PC-3 (cell line): ENCODE measurements at regions not wholly inside any gene's neighbourhood (a gene's known extent, or its start where the extent isn't known, plus 50 kb on each side); places are given as distances from the start of the nearest gene placed in this dataset.
"Not testable (repeated sequence)": the region's sequence is repeated elsewhere in the genome, so short reads cannot be mapped to it uniquely, and the experiment has no call there.

Experiments used
- ATAC-seq: fragments of 200-7000 bp; cut with Tn5 transposase; 2 replicates; pipeline ENCODE4 v1.9.1; 2020; ENCODE audit warnings: mild to moderate bottlenecking, moderate library complexity
- BruUV-seq: library from RNA; stranded (reverse); fragments of 400-500 nt; replicated peaks from 2 replicates; lab custom pipeline; 2021; lab: Mats Ljungman, UMichigan
- CTCF ChIA-PET: fragments of 300-600 bp; sonication (Branson Sonifier 250); formaldehyde crosslinking; loops from one replicate; lab custom pipeline; 2022; ENCODE audit warnings: antibody characterized with exemption; lab: Charles Lee
- POLR2A ChIA-PET: fragments of 300-600 bp; sonication (Branson Sonifier 250); formaldehyde crosslinking; loops from one replicate; lab custom pipeline; 2022; ENCODE audit warnings: antibody characterized with exemption; ENCODE audit not compliant: unreplicated experiment; lab: Charles Lee
- DNase-seq: peaks from one replicate; pipeline ENCODE4 v3.0.0-alpha.2; 2015
- H2AFZ ChIP-seq: fragments of 300-600 bp; sonication (generic); 2 replicates; pipeline ENCODE4 v1.6.0; 2016; ENCODE audit warnings: antibody characterized with exemption, low read length
- H3F3A ChIP-seq: fragments of 300-600 bp; sonication (generic); one replicate; pipeline ENCODE4 v1.6.0; 2017; ENCODE audit warnings: antibody characterized with exemption, low read length, control low read depth, mild to moderate bottlenecking; ENCODE audit not compliant: unreplicated experiment
- H3K27ac ChIP-seq: fragments of 300-600 bp; sonication (generic); 2 replicates; pipeline ENCODE4 v1.5.1; 2016; ENCODE audit warnings: mild to moderate bottlenecking, low read length
- H3K27me3 ChIP-seq: fragments of 300-600 bp; sonication (generic); 2 replicates; pipeline ENCODE4 v1.6.1; 2016; ENCODE audit warnings: low read length, mixed read lengths
- H3K36me3 ChIP-seq: fragments of 300-600 bp; sonication (generic); 2 replicates; pipeline ENCODE4 v1.6.1; 2016; ENCODE audit warnings: low read depth, mixed run types, low read length, mixed read lengths
- H3K4me1 ChIP-seq: fragments of 300-600 bp; sonication (generic); 2 replicates; pipeline ENCODE4 v1.5.1; 2016; ENCODE audit warnings: low read length; ENCODE audit not compliant: insufficient read depth
- H3K4me2 ChIP-seq: fragments of 300-600 bp; sonication (generic); 2 replicates; pipeline ENCODE4 v1.6.0; 2016; ENCODE audit warnings: low read length
- H3K4me3 ChIP-seq: fragments of 300-600 bp; sonication (generic); 2 replicates; pipeline ENCODE4 v1.5.1; 2016; ENCODE audit warnings: mild to moderate bottlenecking, low read length, mixed read lengths
- H3K79me2 ChIP-seq: fragments of 300-600 bp; sonication (generic); 2 replicates; pipeline ENCODE4 v1.6.1; 2017; ENCODE audit warnings: low read length, mixed read lengths
- H3K9ac ChIP-seq: fragments of 300-600 bp; sonication (generic); 2 replicates; pipeline ENCODE4 v1.6.0; 2016; ENCODE audit warnings: mild to moderate bottlenecking, low read length
- H3K9me2 ChIP-seq: fragments of 300-600 bp; sonication (generic); replicated peaks from 2 replicates; pipeline ENCODE4 v1.6.1; 2016; ENCODE audit warnings: mixed run types, low read length, mixed read lengths
- H3K9me3 ChIP-seq: fragments of 300-600 bp; sonication (generic); 2 replicates; pipeline ENCODE4 v1.6.1; 2016; ENCODE audit warnings: low read length, mixed read lengths
- H4K20me1 ChIP-seq: fragments of 300-600 bp; sonication (generic); 2 replicates; pipeline ENCODE4 v1.6.1; 2016; ENCODE audit warnings: low read length, mixed read lengths
- CTCF ChIP-seq: fragments of 300-600 bp; sonication (generic); conservative IDR thresholded peaks from 2 replicates; pipeline ENCODE4 v1.5.1; 2017; ENCODE audit warnings: antibody characterized with exemption, low read depth, mild to moderate bottlenecking, low read length
- EZH2 ChIP-seq: fragments of 300-600 bp; sonication (generic); IDR thresholded peaks from one replicate; pipeline ENCODE4 v1.6.1; 2017; ENCODE audit warnings: antibody characterized with exemption, mild to moderate bottlenecking, low read length; ENCODE audit not compliant: unreplicated experiment
- EZH2phosphoT487 ChIP-seq: fragments of 300-600 bp; sonication (generic); IDR thresholded peaks from 2 replicates; pipeline ENCODE4 v1.6.1; 2018; ENCODE audit warnings: mild to moderate bottlenecking, antibody characterized with exemption, low read length, borderline replicate concordance
- intact Hi-C: fragments of 100-400 bp; cut with micrococcal nuclease; formaldehyde crosslinking; loops from 2 replicates; pipeline ENCODE4 v1.9.0; 2023

DNA sequence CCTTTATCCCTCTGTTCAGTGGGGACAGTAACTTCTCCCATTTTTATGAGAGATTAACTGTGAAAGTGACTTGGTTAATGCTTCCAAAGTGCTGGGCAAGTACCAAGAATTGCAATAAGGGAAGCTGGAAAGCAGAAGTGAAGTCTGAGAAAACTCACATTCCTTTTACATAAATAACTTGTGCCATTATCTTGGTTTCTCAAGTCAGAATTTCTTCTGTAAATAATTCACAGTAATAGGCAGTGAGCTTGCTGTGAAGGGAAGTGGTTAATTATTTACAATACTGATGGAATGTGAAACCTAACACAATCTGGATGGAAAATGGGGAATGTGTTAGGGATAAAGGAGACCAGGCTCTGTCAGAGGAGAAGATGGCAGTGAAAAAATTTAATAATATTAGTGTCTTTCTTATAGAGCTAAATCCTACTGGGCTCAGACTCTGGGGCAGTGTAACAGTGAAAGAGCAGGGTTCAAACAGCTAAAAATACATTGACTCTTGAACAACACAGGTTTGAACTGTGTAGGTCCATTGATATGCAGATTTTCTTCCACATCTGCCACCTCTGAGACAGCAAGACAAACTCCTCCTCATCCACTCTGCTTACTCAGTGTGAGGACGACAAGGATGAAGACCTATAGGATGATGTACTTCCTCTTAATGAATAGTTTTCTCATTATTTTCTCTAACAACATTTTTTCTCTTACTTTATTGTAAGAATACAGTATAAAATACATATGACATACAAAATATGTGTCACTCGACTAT is 251.5 kb upstream of the ISX start:
- Histone ChIP-seq H3F3A (no peaks in the 10 kb centered on the region), H2AFZ (no peak overlapping the region), H3K27ac (no peak overlapping the region), H3K79me2 (no peaks in the 10 kb centered on the region), H3K4me1 (no peaks in the 10 kb centered on the region), H3K9me2 (no peaks in the 10 kb centered on the region), H3K27me3 (no peaks in the 10 kb centered on the region), H3K9ac (no peak overlapping the region), H3K4me2 (no peak overlapping the region), H3K36me3 (no peaks in the 10 kb centered on the region), H3K9me3 (no peaks in the 10 kb centered on the region), H3K4me3 (no peak overlapping the region), H4K20me1 (no peaks in the 10 kb centered on the region)
- intact Hi-C loops = no loop called here
- TF ChIP-seq EZH2phosphoT487 (no peak), EZH2 (no peak), CTCF (no peak)
- ChIA-PET CTCF (no interaction called here), POLR2A (no interaction called here)
- BruUV-seq = no TSS peak
- DNase-seq (no peak), ATAC-seq (no peak)

DNA sequence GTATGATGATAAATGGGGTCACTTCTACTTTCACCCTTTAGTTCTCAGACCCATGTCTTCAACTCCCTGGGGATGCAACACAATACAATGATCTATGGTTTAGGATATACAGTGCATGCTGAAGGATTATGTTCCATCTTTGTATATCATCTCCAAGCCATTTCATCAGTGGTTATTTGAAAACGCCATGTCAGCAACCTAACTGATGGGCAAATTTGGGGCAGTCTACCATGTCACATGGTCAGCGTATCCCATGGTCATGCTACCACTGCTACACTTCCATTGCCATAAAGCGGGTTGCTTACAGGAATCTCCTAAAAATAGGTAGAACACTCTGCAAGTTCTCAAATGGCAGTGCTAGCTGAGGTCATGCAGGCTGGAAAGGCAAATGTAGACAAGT is 236.5 kb upstream of the ISX start:
- Histone ChIP-seq H3K4me1 (no peaks in the 10 kb centered on the region), H3K9me3 (no peaks in the 10 kb centered on the region), H4K20me1 (no peaks in the 10 kb centered on the region), H3K9me2 (no peaks in the 10 kb centered on the region), H3K4me2 (no peak overlapping the region), H3K27me3 (no peaks in the 10 kb centered on the region), H3K79me2 (no peaks in the 10 kb centered on the region), H3F3A (no peaks in the 10 kb centered on the region), H3K27ac (no peak overlapping the region), H2AFZ (no peak overlapping the region), H3K36me3 (no peaks in the 10 kb centered on the region), H3K9ac (no peak overlapping the region), H3K4me3 (no peak overlapping the region)
- ATAC-seq = no peak
- intact Hi-C loops = no loop called here
- DNase-seq = no peak
- TF ChIP-seq EZH2 (no peak), EZH2phosphoT487 (no peak), CTCF (no peak)
- CTCF ChIA-PET = no interaction called here
- BruUV-seq = no TSS peak
- POLR2A ChIA-PET = no interaction called here

- ATAC-seq = no peak
- Histone ChIP-seq H3K36me3 (no peaks in the 10 kb centered on the region), H2AFZ (no peak overlapping the region), H3K4me2 (no peak overlapping the region), H3K27me3 (no peaks in the 10 kb centered on the region), H3K9me3 (no peaks in the 10 kb centered on the region), H3K27ac (no peak overlapping the region), H3K4me3 (no peak overlapping the region), H3K9me2 (no peaks in the 10 kb centered on the region), H3K4me1 (no peaks in the 10 kb centered on the region), H3F3A (no peaks in the 10 kb centered on the region), H4K20me1 (no peaks in the 10 kb centered on the region), H3K9ac (no peak overlapping the region), H3K79me2 (no peaks in the 10 kb centered on the region)
- intact Hi-C loops = no loop called here
- POLR2A ChIA-PET = no interaction called here
- CTCF ChIA-PET = no interaction called here
- BruUV-seq = no TSS peak
- TF ChIP-seq CTCF (no peak), EZH2 (no peak), EZH2phosphoT487 (no peak)
- DNase-seq = no peak
These were observed 231.9 kb upstream of the ISX start for GRCh38 chr22:34834059-34834458.

DNA sequence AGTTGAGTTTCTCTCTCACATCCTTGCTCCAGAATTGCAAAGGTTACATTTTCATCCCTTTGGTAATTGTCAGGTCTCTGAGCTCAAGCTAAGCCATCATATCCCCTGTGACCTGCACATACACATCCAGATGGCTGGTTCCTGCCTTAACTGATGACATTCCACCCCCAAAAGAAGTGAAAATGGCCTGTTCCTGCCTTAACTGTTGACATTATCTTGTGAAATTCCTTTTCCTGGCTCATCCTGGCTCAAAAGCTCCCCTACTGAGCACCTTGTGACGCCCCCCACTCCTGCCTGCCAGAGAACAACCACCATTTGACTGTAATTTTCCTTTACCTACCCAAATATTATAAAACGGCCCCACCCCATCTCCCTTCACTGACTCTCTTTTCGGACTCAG is 231.4 kb upstream of the ISX start:
- intact Hi-C loops, H3K4me2 ChIP-seq, H3K9me3 ChIP-seq, H2AFZ ChIP-seq, H4K20me1 ChIP-seq, H3K4me1 ChIP-seq, H3K9ac ChIP-seq, H3F3A ChIP-seq, ATAC-seq, H3K36me3 ChIP-seq, H3K9me2 ChIP-seq, H3K79me2 ChIP-seq, H3K27me3 ChIP-seq, DNase-seq, CTCF ChIA-PET, H3K27ac ChIP-seq, BruUV-seq, H3K4me3 ChIP-seq, POLR2A ChIA-PET: not testable (repeated sequence)
